AG09319 (cell line): ENCODE measurements at regions not wholly inside any gene's neighbourhood (a gene's known extent, or its start where the extent isn't known, plus 50 kb on each side); places are given as distances from the start of the nearest gene placed in this dataset.

Source experiments
- DNase-seq: peaks from one replicate; pipeline ENCODE4 v3.0.0-alpha.2; 2010; ENCODE audit warnings: low read depth; ENCODE audit errors: extremely low read depth
- TF ChIP-seq, protein P1 (sequence below): IDR thresholded peaks from 2 replicates; pipeline ENCODE4 v1.5.1; 2011; ENCODE audit warnings: low read depth, mild to moderate bottlenecking, inconsistent platforms, low read length, moderate library complexity

DNA sequence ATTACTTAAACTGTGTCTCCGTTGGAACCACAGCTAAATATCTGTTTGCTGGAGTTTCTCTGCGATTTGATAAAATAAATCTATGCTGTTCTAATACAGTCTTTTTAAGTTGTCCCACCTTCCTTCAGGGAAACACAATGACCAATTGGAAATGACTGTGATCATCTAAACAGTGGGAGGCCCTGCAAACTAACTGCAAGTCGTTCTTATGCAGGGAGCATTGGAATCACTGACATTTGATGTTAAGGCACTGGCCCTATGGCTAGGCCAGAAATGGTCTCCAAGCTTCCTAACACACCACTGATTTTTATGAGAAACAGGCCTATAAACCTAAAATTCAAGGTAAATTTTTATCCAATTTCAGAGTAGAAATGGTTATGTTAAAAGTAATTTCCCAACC is 645.2 kb downstream of the LMO4 start:
- no peak for DNase-seq
- TF ChIP-seq, protein P1, sequence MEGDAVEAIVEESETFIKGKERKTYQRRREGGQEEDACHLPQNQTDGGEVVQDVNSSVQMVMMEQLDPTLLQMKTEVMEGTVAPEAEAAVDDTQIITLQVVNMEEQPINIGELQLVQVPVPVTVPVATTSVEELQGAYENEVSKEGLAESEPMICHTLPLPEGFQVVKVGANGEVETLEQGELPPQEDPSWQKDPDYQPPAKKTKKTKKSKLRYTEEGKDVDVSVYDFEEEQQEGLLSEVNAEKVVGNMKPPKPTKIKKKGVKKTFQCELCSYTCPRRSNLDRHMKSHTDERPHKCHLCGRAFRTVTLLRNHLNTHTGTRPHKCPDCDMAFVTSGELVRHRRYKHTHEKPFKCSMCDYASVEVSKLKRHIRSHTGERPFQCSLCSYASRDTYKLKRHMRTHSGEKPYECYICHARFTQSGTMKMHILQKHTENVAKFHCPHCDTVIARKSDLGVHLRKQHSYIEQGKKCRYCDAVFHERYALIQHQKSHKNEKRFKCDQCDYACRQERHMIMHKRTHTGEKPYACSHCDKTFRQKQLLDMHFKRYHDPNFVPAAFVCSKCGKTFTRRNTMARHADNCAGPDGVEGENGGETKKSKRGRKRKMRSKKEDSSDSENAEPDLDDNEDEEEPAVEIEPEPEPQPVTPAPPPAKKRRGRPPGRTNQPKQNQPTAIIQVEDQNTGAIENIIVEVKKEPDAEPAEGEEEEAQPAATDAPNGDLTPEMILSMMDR: no peak

DNA sequence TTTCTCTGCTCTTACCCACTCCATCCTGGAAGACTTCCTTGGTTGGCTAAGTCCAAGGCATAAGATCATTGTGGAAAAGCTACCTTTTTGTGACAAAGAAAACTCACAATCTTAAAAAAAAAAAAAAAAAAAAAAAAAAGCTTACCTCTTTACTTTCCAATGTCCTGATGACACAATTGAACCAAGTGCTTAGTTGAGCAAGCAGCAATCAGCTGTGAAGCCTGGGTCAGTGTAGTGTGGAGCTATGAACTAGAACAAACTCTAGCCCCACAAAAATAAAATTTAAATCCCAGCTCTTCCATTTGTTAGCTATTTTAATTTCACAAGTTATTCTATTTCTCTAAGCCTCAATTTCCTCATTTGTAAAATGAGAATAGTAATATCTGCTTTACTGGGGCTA is 647.6 kb downstream of the LMO4 start:
- DNase-seq: no peak
- TF ChIP-seq, protein P1: no peak

DNA sequence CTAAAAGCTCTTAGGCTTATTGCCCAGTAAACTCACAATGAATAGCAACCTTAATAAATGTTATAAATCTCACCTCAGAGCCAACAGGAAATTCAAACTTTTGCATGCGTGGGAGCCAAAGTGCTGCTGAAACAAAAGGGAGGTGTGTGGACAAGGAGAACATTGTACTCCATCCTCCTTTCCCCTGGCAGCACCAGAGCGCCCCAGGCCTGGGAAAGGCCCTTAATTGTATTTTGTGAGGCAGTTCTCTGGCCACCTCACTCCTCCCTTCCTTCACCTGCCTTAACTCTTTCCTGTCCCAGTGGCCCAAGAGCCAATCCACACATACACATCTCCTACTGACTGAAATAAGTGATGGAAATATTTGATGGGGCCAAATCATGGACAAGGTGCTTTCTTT is 648.5 kb downstream of the LMO4 start:
- DNase-seq: no peak
- TF ChIP-seq, protein P1: no peak

DNA sequence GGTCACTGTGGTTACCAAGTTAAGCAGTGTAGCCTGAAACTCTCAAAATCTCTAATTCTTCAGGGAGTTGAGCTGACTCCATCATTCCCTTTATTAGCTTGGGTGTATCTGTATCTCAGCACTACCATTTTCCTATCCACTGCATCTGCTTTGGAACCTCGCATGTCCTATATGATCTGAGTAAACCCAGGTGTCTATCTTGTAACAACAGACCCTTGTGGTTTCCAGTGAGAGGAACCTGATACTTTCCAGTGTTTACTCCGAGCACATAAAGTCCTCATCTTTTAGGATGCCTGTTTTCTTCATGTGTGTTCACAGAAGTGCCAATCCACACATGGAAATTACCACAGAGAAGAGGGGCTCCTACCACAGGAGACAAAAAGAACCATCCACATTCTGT is 650.4 kb downstream of the LMO4 start:
- TF ChIP-seq, protein P1: no peak
- no peak for DNase-seq

DNA sequence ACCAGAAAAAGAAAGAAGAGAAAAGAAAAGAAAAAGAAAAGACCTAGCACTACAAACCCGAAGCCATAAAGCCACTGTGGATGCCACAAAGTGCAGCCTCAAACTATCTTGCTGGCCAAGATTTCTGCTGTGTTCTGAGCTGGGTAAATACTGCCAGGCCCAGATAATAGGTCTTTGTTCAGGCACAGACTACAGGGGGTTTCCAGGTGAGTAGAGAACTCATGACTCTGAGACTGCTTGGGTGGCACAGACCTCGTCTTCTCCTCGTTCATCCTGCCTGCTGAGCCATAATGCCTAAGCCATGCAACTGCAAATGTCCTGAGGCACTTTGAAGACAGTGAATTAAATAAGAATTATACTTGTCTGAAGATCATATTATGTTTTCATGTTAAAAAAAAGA is 651.8 kb downstream of the LMO4 start:
- DNase-seq: no peak
- TF ChIP-seq, protein P1: no peak

DNA sequence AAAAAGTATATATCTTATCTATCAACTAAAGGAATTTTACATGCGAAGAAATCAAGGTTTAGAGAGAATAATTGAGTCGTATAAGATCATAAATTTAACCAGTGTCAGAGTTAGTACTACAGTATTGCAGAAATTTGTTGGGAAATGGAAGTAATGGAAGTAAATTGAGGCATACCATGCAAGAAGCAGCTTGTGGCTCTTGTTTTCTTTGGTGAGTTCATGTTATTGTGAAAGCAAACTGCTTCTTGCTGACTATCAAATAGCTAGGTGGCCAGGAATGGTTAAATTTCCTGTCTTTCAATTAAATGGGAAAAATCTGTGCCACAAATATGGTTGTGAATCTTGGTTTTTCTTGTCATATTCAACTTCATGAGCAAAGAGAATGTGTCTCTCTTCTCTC is 652.7 kb downstream of the LMO4 start:
- TF ChIP-seq, protein P1: no peak
- no peak for DNase-seq

DNA sequence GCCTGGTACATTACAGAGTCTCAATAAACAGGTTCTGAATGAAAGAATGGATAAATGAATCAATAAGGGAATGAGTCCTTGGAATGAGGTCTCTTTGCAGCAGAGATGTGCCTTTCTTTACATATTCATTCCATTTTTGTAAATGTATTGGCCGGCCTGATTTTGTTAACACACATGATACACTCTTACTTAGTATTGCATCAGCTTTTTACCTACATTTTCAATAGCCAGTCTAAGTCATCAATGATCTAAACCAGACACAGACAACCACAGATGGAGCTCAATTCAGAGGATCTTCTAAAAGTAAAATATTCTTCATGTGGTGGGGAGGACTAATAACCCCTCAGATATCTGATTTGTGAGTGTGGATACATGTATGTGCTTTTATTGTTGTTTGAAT is 653.1 kb downstream of the LMO4 start:
- TF ChIP-seq, protein P1: no peak
- DNase-seq: no peak
